NCI-H345 treated with DMSO at 0.1 percent for 48 hours (cell line): ENCODE measurements at regions not wholly inside any gene's neighbourhood (a gene's known extent, or its start where the extent isn't known, plus 50 kb on each side); places are given as distances from the start of the nearest gene placed in this dataset.
"Not testable (repeated sequence)": the region's sequence is repeated elsewhere in the genome, so short reads cannot be mapped to it uniquely, and the experiment has no call there.

Source experiments
- DNase-seq: peaks from one replicate; lab custom pipeline; 2025; ENCODE audit not compliant: unreplicated experiment; lab: John Stamatoyannopoulos, UW

- DNase-seq = no peak
Measured at GRCh38 chr9:38259056-38259455, 133.4 kb upstream of the ALDH1B1 start.

- DNase-seq = no peak
Measured at GRCh38 chr9:38257626-38258215, 134.8 kb upstream of the ALDH1B1 start.

GRCh38 chr9:38256461-38256860 lies 136.0 kb upstream of the ALDH1B1 start:
- DNase-seq = no peak

GRCh38 chr9:38255599-38255998 lies 136.9 kb upstream of the ALDH1B1 start:
- DNase-seq = no peak

- DNase-seq = no peak
Measured at GRCh38 chr9:38254756-38255155, 137.7 kb upstream of the ALDH1B1 start.

GRCh38 chr9:38254151-38254550 lies 138.4 kb upstream of the ALDH1B1 start:
- no peak for DNase-seq

GRCh38 chr9:38253200-38253599 lies 139.3 kb upstream of the ALDH1B1 start:
- DNase-seq = no peak

GRCh38 chr9:38251036-38251860 lies 141.3 kb upstream of the ALDH1B1 start:
- DNase-seq = no peak

GRCh38 chr9:38250279-38251035 lies 142.0 kb upstream of the ALDH1B1 start:
- no peak for DNase-seq

- DNase-seq = no peak
Measured at GRCh38 chr9:38249587-38250210, 142.8 kb upstream of the ALDH1B1 start.

GRCh38 chr9:38249049-38249448 lies 143.5 kb upstream of the ALDH1B1 start:
- DNase-seq = no peak

GRCh38 chr9:38246833-38247232 lies 145.7 kb upstream of the ALDH1B1 start:
- DNase-seq = no peak

GRCh38 chr9:38244971-38245370 lies 147.5 kb upstream of the ALDH1B1 start:
- no peak for DNase-seq

GRCh38 chr9:38243993-38244392 lies 148.5 kb upstream of the ALDH1B1 start:
- no peak for DNase-seq

- DNase-seq = not testable (repeated sequence)
Measured at GRCh38 chr9:38242151-38242550, 150.4 kb upstream of the ALDH1B1 start.

- DNase-seq = no peak
Measured at GRCh38 chr9:38240051-38240450, 152.5 kb upstream of the ALDH1B1 start.

- no peak for DNase-seq
Measured at GRCh38 chr9:38235244-38235643, 157.3 kb upstream of the ALDH1B1 start.

GRCh38 chr9:38234479-38235170 lies 157.9 kb upstream of the ALDH1B1 start:
- DNase-seq = no peak

GRCh38 chr9:38233796-38234355 lies 158.6 kb upstream of the ALDH1B1 start:
- no peak for DNase-seq

GRCh38 chr9:38233343-38233742 lies 159.2 kb upstream of the ALDH1B1 start:
- no peak for DNase-seq

GRCh38 chr9:38232895-38233294 lies 159.6 kb upstream of the ALDH1B1 start:
- no peak for DNase-seq
